A549 (cell line): ENCODE measurements at regions not wholly inside any gene's neighbourhood (a gene's known extent, or its start where the extent isn't known, plus 50 kb on each side); places are given as distances from the start of the nearest gene placed in this dataset.

Experiments
- ATAC-seq, 2 experiments: fragments of 200-7000 bp in 1 of 2; fragments of >200 bp in 1 of 2; cut with Nextera tagmentation in 1 of 2; cut with Tn5 transposase in 1 of 2; 3 replicates each; pipeline versions ENCODE4 v1.8.0 to v1.9.1; 2018 to 2020; ENCODE audit warnings: mild to moderate bottlenecking in 1 of 2, moderate library complexity in 1 of 2
- CTCF ChIA-PET: fragments of 300-600 bp; sonication (Branson Sonifier 250); formaldehyde crosslinking; extraction: SDS; loops from one replicate; lab custom pipeline; 2021; ENCODE audit warnings: antibody characterized with exemption, inconsistent platforms; lab: Yijun Ruan, JAX
- POLR2A ChIA-PET: fragments of 350-600 bp; formaldehyde crosslinking; extraction: SDS; loops from one replicate; lab custom pipeline; 2021; ENCODE audit warnings: antibody characterized with exemption, inconsistent platforms; lab: Yijun Ruan, JAX
- DNase-seq, 2 experiments: peaks; one replicate each; pipeline versions ENCODE4 v3.0.0 to v3.0.0-alpha.2; 2011 to 2016; ENCODE audit warnings: low read depth in 1 of 2, low spot score in 1 of 2
- FAIRE-seq: peaks from 2 replicates; lab custom pipeline; 2011; peaks lifted over from hg19 to GRCh38; lab: Jason Lieb, UNC
- H3K27ac ChIP-seq, 2 experiments: fragments of >200 bp; sonication (Bioruptor Twin); formaldehyde crosslinking; 3 replicates each; pipeline ENCODE4 v1.5.1; 2016 to 2017
- H3K4me1 ChIP-seq: fragments of >200 bp; sonication (Bioruptor Twin); formaldehyde crosslinking; 3 replicates; pipeline ENCODE4 v1.6.1; 2016
- H3K4me2 ChIP-seq: fragments of >200 bp; sonication (Bioruptor Twin); formaldehyde crosslinking; 3 replicates; pipeline ENCODE4 v1.6.1; 2016
- H3K4me3 ChIP-seq: fragments of >200 bp; sonication (Bioruptor Twin); formaldehyde crosslinking; 3 replicates; pipeline ENCODE4 v1.5.1; 2016
- H3K9me3 ChIP-seq: fragments of >200 bp; sonication (Bioruptor Twin); formaldehyde crosslinking; 3 replicates; pipeline ENCODE4 v1.6.1; 2016
- ATOH8 ChIP-seq: fragments of 250-450 bp; sonication (Bioruptor Pico); IDR thresholded peaks from 2 replicates; pipeline ENCODE4 v1.5.0; 2020; ENCODE audit warnings: low read depth, mild to moderate bottlenecking, moderate library complexity
- CEBPB ChIP-seq, 2 experiments: fragments of >200 bp in 1 of 2; sonication (Bioruptor Twin) in 1 of 2; formaldehyde crosslinking in 1 of 2; IDR thresholded peaks; 2 replicates each; pipeline ENCODE4 v1.6.1; 2012 to 2016
- CHD4 ChIP-seq: fragments of 200-600 bp; sonication (generic); IDR thresholded peaks from 2 replicates; pipeline ENCODE4 v1.6.1; 2016; ENCODE audit warnings: antibody characterized with exemption, mild to moderate bottlenecking, borderline replicate concordance
- E2F6 ChIP-seq: IDR thresholded peaks from 2 replicates; pipeline ENCODE4 v1.6.1; 2012; ENCODE audit warnings: low read depth, borderline replicate concordance
- EHMT2 ChIP-seq: fragments of 200-600 bp; sonication (generic); IDR thresholded peaks from 2 replicates; pipeline ENCODE4 v1.6.1; 2016; ENCODE audit warnings: antibody characterized with exemption, low read depth, mild to moderate bottlenecking, moderate library complexity
- EP300 ChIP-seq, 2 experiments: fragments of >200 bp; sonication (Bioruptor Twin); formaldehyde crosslinking; IDR thresholded peaks; 2 replicates in 1 of 2; 3 replicates in 1 of 2; pipeline ENCODE4 v1.6.1; 2016 to 2017
- FOSB ChIP-seq: fragments of 250-450 bp; sonication (Bioruptor Pico); IDR thresholded peaks from 2 replicates; pipeline ENCODE4 v1.5.0; 2020; ENCODE audit warnings: mild to moderate bottlenecking, moderate library complexity
- FOSL2 ChIP-seq, 2 experiments: fragments of 450-650 bp in 1 of 2; fragments of >200 bp in 1 of 2; sonication (Bioruptor Twin) in 1 of 2; formaldehyde crosslinking; IDR thresholded peaks; 2 replicates each; pipeline versions ENCODE4 v1.5.0 to v1.6.1; 2016 to 2020; ENCODE audit warnings: mild to moderate bottlenecking in 1 of 2, moderate library complexity in 1 of 2
- FOXS1 ChIP-seq: fragments of 250-450 bp; sonication (Bioruptor Pico); IDR thresholded peaks from 2 replicates; pipeline ENCODE4 v1.5.0; 2020; ENCODE audit warnings: mild to moderate bottlenecking, moderate library complexity
- GATA3 ChIP-seq: IDR thresholded peaks from 2 replicates; pipeline ENCODE4 v1.6.1; 2012; ENCODE audit warnings: borderline replicate concordance
- HES2 ChIP-seq: fragments of >200 bp; sonication (Bioruptor Twin); formaldehyde crosslinking; IDR thresholded peaks from 2 replicates; pipeline ENCODE4 v1.6.1; 2016
- HOXB13 ChIP-seq: fragments of 250-450 bp; sonication (Bioruptor Pico); IDR thresholded peaks from 2 replicates; pipeline ENCODE4 v1.5.0; 2020; ENCODE audit warnings: low read depth, mild to moderate bottlenecking, moderate library complexity
- JUN ChIP-seq, 2 experiments: fragments of >200 bp; sonication (Bioruptor Twin); formaldehyde crosslinking; IDR thresholded peaks; 2 replicates in 1 of 2; 3 replicates in 1 of 2; pipeline ENCODE4 v1.6.1; 2016 to 2017
- JUNB ChIP-seq: fragments of >200 bp; sonication (Bioruptor Twin); formaldehyde crosslinking; IDR thresholded peaks from 2 replicates; pipeline ENCODE4 v1.6.1; 2016
- MAFK ChIP-seq: fragments of 450-650 bp; IDR thresholded peaks from 2 replicates; pipeline ENCODE4 v1.6.1; 2014; ENCODE audit not compliant: partially characterized antibody
- MAZ ChIP-seq: fragments of 150-350 bp; IDR thresholded peaks from 2 replicates; pipeline ENCODE4 v1.6.1; 2014; ENCODE audit warnings: antibody characterized with exemption, low read depth, low read length, borderline replicate concordance
- MYC ChIP-seq: IDR thresholded peaks from 2 replicates; pipeline ENCODE4 v1.6.1; 2012; ENCODE audit warnings: mild to moderate bottlenecking, inconsistent platforms, low read length, improper control_type of control experiment, borderline replicate concordance
- NFE2L2 ChIP-seq: fragments of 150-350 bp; conservative IDR thresholded peaks from 2 replicates; pipeline ENCODE4 v1.6.1; 2014; ENCODE audit warnings: low read length
- NR3C1 ChIP-seq: fragments of >200 bp; sonication (Bioruptor Twin); formaldehyde crosslinking; IDR thresholded peaks from 3 replicates; pipeline ENCODE4 v1.6.1; 2017
- PBX3 ChIP-seq: IDR thresholded peaks from 2 replicates; pipeline ENCODE4 v1.6.1; 2012
- RAD21 ChIP-seq, 2 experiments: fragments of >200 bp in 1 of 2; sonication (Bioruptor Twin) in 1 of 2; formaldehyde crosslinking in 1 of 2; IDR thresholded peaks in 1 of 2; conservative IDR thresholded peaks in 1 of 2; 2 replicates in 1 of 2; 3 replicates in 1 of 2; pipeline ENCODE4 v1.6.1; 2012 to 2018; ENCODE audit warnings: inconsistent platforms in 1 of 2
- RARB ChIP-seq: fragments of 250-450 bp; sonication (Bioruptor Pico); IDR thresholded peaks from 2 replicates; pipeline ENCODE4 v1.8.0; 2021; ENCODE audit warnings: mild to moderate bottlenecking, moderate library complexity
- REST ChIP-seq: fragments of 200-600 bp; sonication (generic); IDR thresholded peaks from 2 replicates; pipeline ENCODE4 v1.6.1; 2016; ENCODE audit warnings: antibody characterized with exemption, mild to moderate bottlenecking, moderate library complexity
- RFX5 ChIP-seq: fragments of 450-650 bp; IDR thresholded peaks from 2 replicates; pipeline ENCODE4 v1.7.1; 2014; ENCODE audit warnings: antibody characterized with exemption, mild to moderate bottlenecking, moderate library complexity
- TFCP2L1 ChIP-seq: fragments of 250-450 bp; sonication (Bioruptor Pico); IDR thresholded peaks from 2 replicates; pipeline ENCODE4 v1.5.0; 2021; ENCODE audit warnings: mild to moderate bottlenecking
- USF2 ChIP-seq: fragments of 450-650 bp; IDR thresholded peaks from 2 replicates; pipeline ENCODE4 v1.6.1; 2014; ENCODE audit warnings: antibody characterized with exemption
- ZSCAN20 ChIP-seq: fragments of 250-450 bp; sonication (Bioruptor Pico); IDR thresholded peaks from 2 replicates; pipeline ENCODE4 v1.8.0; 2022; ENCODE audit warnings: mild to moderate bottlenecking, moderate library complexity
- WGBS: methylation state at CpG from one replicate; pipeline ENCODE4 v1.1.6; 2017; ENCODE audit errors: missing lambda C conversion rate; 5-methylcytosine and 5-hydroxymethylcytosine counted together

- no peaks in the 10 kb centered on the region for H3K4me1 ChIP-seq
- TF ChIP-seq USF2 (no peak), MAZ (no peak), NR3C1 (no peak), CHD4 (no peak), E2F6 (no peak), JUN (IDR thresholded peaks at IDR 0.05) (no peak), EP300 (IDR thresholded peaks at IDR 0.05) (no peak), RFX5 (no peak), RAD21 (conservative IDR thresholded peaks at IDR 0.05 in 1 of 2, IDR thresholded peaks at IDR 0.05 in 1 of 2) (no peak), GATA3 (no peak), REST (no peak), MYC (no peak), HES2 (no peak), EHMT2 (no peak), RARB (CRISPR knock-in tag) (no peak), HOXB13 (CRISPR knock-in tag) (no peak), ZSCAN20 (no peak), FOSB (CRISPR knock-in tag) (no peak), CEBPB (IDR thresholded peaks at IDR 0.05) (no peak), PBX3 (no peak)
- TF ChIP-seq, all 56 proteins: peak for 0
- no peak overlapping the region for H3K4me2 ChIP-seq
- 23% methylated on average over 2 of the region's 2 CpGs for WGBS
- no peaks in the 10 kb centered on the region for H3K9me3 ChIP-seq
- H3K27ac ChIP-seq: no peak overlapping the region
- CTCF ChIA-PET: interaction anchor here (1.4 kb wide), 1 partner anchor 23 kb away, joined by 3 read pairs; no protein-coding TSS in a partner anchor
- FAIRE-seq (no peak), DNase-seq (no peak), ATAC-seq (no peak)
- POLR2A ChIA-PET: no interaction called here
- H3K4me3 ChIP-seq: no peak overlapping the region
Measured at GRCh38 chr6:40139447-40139846, 205.2 kb upstream of the MOCS1 start.

GRCh38 chr6:40138273-40138720, 204.0 kb upstream of the MOCS1 start:
- no peak for FAIRE-seq
- no peak for ATAC-seq
- TF ChIP-seq FOXS1 (CRISPR knock-in tag) (no peak), TFCP2L1 (CRISPR knock-in tag) (no peak), JUNB (no peak), GATA3 (no peak), PBX3 (no peak), RAD21 (conservative IDR thresholded peaks at IDR 0.05 in 1 of 2, IDR thresholded peaks at IDR 0.05 in 1 of 2) (no peak), ATOH8 (CRISPR knock-in tag) (no peak), NFE2L2 (no peak), MAFK (no peak), FOSL2 (IDR thresholded peaks at IDR 0.05) (no peak), FOSL2 (CRISPR knock-in tag; IDR thresholded peaks at IDR 0.05) (no peak), EP300 (IDR thresholded peaks at IDR 0.05) (no peak), CHD4 (no peak), EHMT2 (no peak), CEBPB (IDR thresholded peaks at IDR 0.05) (no peak), HES2 (no peak)
- Histone ChIP-seq H3K4me3 (no peak overlapping the region), H3K4me2 (no peak overlapping the region), H3K27ac (no peak overlapping the region), H3K9me3 (no peaks in the 10 kb centered on the region), H3K4me1 (no peaks in the 10 kb centered on the region)
- CTCF ChIA-PET: interaction anchor here (1.4 kb wide), 1 partner anchor 22 kb away, joined by 3 read pairs; no protein-coding TSS in a partner anchor
- POLR2A ChIA-PET: no interaction called here
- peak in 1 of 2 experiments; percentile 17 for DNase-seq
- 14% methylated on average over 4 of the region's 4 CpGs for WGBS
